Left lung (tissue), 4 donors: ENCODE measurements at regions not wholly inside any gene's neighbourhood (a gene's known extent, or its start where the extent isn't known, plus 50 kb on each side); places are given as distances from the start of the nearest gene placed in this dataset.

Experiments used
- ATAC-seq: fragments of 200-7000 bp; cut with Tn5 transposase; one replicate; pipeline ENCODE4 v1.9.1; 2020; ENCODE audit warnings: moderate library complexity
- DNase-seq, 4 donors: peaks; one replicate each; pipeline ENCODE4 v3.0.0-alpha.2; 2013 to 2020
- H3K27ac ChIP-seq, 2 donors: fragments of 200-600 bp; sonication (generic) in 1 of 2; one replicate each; pipeline versions ENCODE4 v1.5.0 to v1.8.0; 2020 to 2021
- H3K27me3 ChIP-seq, 2 donors: fragments of 200-600 bp; sonication (generic) in 1 of 2; one replicate each; pipeline versions ENCODE4 v1.5.0 to v1.8.0; 2020 to 2021
- H3K36me3 ChIP-seq, 2 donors: fragments of 200-600 bp; sonication (generic) in 1 of 2; one replicate each; pipeline versions ENCODE4 v1.5.0 to v1.8.0; 2020 to 2021
- H3K4me1 ChIP-seq, 2 donors: fragments of 200-600 bp; one replicate each; pipeline ENCODE4 v1.8.0; 2021
- H3K4me3 ChIP-seq, 2 donors: fragments of 200-600 bp; sonication (generic) in 1 of 2; one replicate each; pipeline versions ENCODE4 v1.5.0 to v1.8.0; 2020 to 2021; ENCODE audit warnings: mild to moderate bottlenecking in 1 of 2
- H3K9me3 ChIP-seq, 2 donors: fragments of 200-600 bp; sonication (generic) in 1 of 2; one replicate each; pipeline versions ENCODE4 v1.5.0 to v1.8.0; 2020 to 2021
- CTCF ChIP-seq, 2 donors: fragments of 200-600 bp; sonication (generic) in 1 of 2; IDR thresholded peaks; one replicate each; pipeline versions ENCODE4 v1.5.0 to v1.8.0; 2021; ENCODE audit warnings: antibody characterized with exemption in 2 of 2
- intact Hi-C, 2 donors: fragments of 100-400 bp; cut with DNase I; formaldehyde crosslinking; loops; one replicate each; pipeline versions ENCODE4 v1.11.2 to v1.14.2; 2022
- donor health status: DM: no; HTN: yes; CAD: no.
- donor health status: DM: no; HTN: no; CAD: no.

GRCh38 chr10:106520698-106521097 is 643.8 kb downstream of the SORCS1 start:
- Histone ChIP-seq H3K4me1 (no peaks in the 10 kb centered on the region), H3K9me3 (no peaks in the 10 kb centered on the region), H3K4me3 (no peak overlapping the region), H3K27ac (no peak overlapping the region), H3K36me3 (no peaks in the 10 kb centered on the region), H3K27me3 (no peaks in the 10 kb centered on the region)
- no peak for TF ChIP-seq CTCF (IDR thresholded peaks at IDR 0.05)
- intact Hi-C loops: no loop called here
- DNase-seq (no peak), ATAC-seq (no peak)

- intact Hi-C loops: no loop called here
- no peaks in the 10 kb centered on the region for H3K4me1 ChIP-seq
Observed at GRCh38 chr10:106519376-106520030, 645.0 kb downstream of the SORCS1 start.

GRCh38 chr10:106515206-106515790 is 649.2 kb downstream of the SORCS1 start:
- no peaks in the 10 kb centered on the region for H3K4me1 ChIP-seq
- no peak for TF ChIP-seq CTCF (IDR thresholded peaks at IDR 0.05)
- intact Hi-C loops: no loop called here
- no peak overlapping the region for H3K27ac ChIP-seq
- H3K36me3 ChIP-seq: no peaks in the 10 kb centered on the region
- no peaks in the 10 kb centered on the region for H3K9me3 ChIP-seq
- no peak for ATAC-seq
- H3K4me3 ChIP-seq: no peak overlapping the region
- DNase-seq: no peak
- no peaks in the 10 kb centered on the region for H3K27me3 ChIP-seq

More at GRCh38 chr10:106519376-106520030, 645.0 kb downstream of the SORCS1 start:
- no peak for ATAC-seq
- Histone ChIP-seq H3K27me3 (no peaks in the 10 kb centered on the region), H3K36me3 (no peaks in the 10 kb centered on the region), H3K9me3 (no peaks in the 10 kb centered on the region), H3K4me3 (no peak overlapping the region), H3K27ac (no peak overlapping the region)
- DNase-seq: no peak
- no peak for TF ChIP-seq CTCF (IDR thresholded peaks at IDR 0.05)

- H3K27me3 ChIP-seq: no peaks in the 10 kb centered on the region
- no peak for TF ChIP-seq CTCF (IDR thresholded peaks at IDR 0.05)
- no peak overlapping the region for H3K27ac ChIP-seq
- intact Hi-C loops: no loop called here
- DNase-seq (no peak), ATAC-seq (no peak)
- H3K36me3 ChIP-seq: no peaks in the 10 kb centered on the region
- H3K4me1 ChIP-seq: no peaks in the 10 kb centered on the region
- no peaks in the 10 kb centered on the region for H3K9me3 ChIP-seq
- H3K4me3 ChIP-seq: no peak overlapping the region
Observed at GRCh38 chr10:106513352-106513771, 651.1 kb downstream of the SORCS1 start.

GRCh38 chr10:106511917-106512316 is 652.6 kb downstream of the SORCS1 start:
- no peak for TF ChIP-seq CTCF (IDR thresholded peaks at IDR 0.05)
- H3K27me3 ChIP-seq: no peaks in the 10 kb centered on the region
- H3K36me3 ChIP-seq: no peaks in the 10 kb centered on the region
- no peaks in the 10 kb centered on the region for H3K9me3 ChIP-seq
- DNase-seq (no peak), ATAC-seq (no peak)
- H3K4me3 ChIP-seq: no peak overlapping the region
- no peak overlapping the region for H3K27ac ChIP-seq
- intact Hi-C loops: no loop called here
- H3K4me1 ChIP-seq: no peaks in the 10 kb centered on the region
